Spleen (tissue), 11 donors: ENCODE measurements at regions not wholly inside any gene's neighbourhood (a gene's known extent, or its start where the extent isn't known, plus 50 kb on each side); places are given as distances from the start of the nearest gene placed in this dataset.
"Not testable (repeated sequence)": the region's sequence is repeated elsewhere in the genome, so short reads cannot be mapped to it uniquely, and the experiment has no call there.

Experiments used
- DNase-seq: peaks from one replicate; pipeline ENCODE4 v3.0.0-alpha.2; 2020
- H3K27ac ChIP-seq, 8 donors: fragments of 200-600 bp; sonication (generic) in 7 of 8; 1 replicate in 4 of 8; 2 replicates in 4 of 8; pipeline versions ENCODE4 v1.5.0 to v1.8.0; 2016 to 2021; ENCODE audit warnings: inconsistent platforms in 4 of 8, mild to moderate bottlenecking in 4 of 8, moderate library complexity in 1 of 8
- H3K27me3 ChIP-seq, 7 donors: fragments of 200-600 bp; sonication (generic) in 6 of 7; replicated peaks in 1 of 7; 1 replicate in 4 of 7; 2 replicates in 3 of 7; pipeline versions ENCODE4 v1.5.0 to v1.8.0; 2016 to 2021; ENCODE audit warnings: inconsistent platforms in 3 of 7, mild to moderate bottlenecking in 1 of 7
- H3K36me3 ChIP-seq, 6 donors: fragments of 200-600 bp; sonication (generic) in 5 of 6; 1 replicate in 4 of 6; 2 replicates in 2 of 6; pipeline versions ENCODE4 v1.5.0 to v1.8.0; 2016 to 2021; ENCODE audit warnings: inconsistent platforms in 2 of 6
- H3K4me1 ChIP-seq, 6 donors: fragments of 200-600 bp; sonication (generic) in 5 of 6; 1 replicate in 3 of 6; 2 replicates in 3 of 6; pipeline versions ENCODE4 v1.5.0 to v1.8.0; 2016 to 2021; ENCODE audit warnings: inconsistent platforms in 3 of 6
- H3K4me3 ChIP-seq, 8 donors: fragments of 200-600 bp; sonication (generic) in 7 of 8; 1 replicate in 4 of 8; 2 replicates in 4 of 8; pipeline versions ENCODE4 v1.5.0 to v1.8.0; 2016 to 2021; ENCODE audit warnings: inconsistent platforms in 4 of 8, mild to moderate bottlenecking in 4 of 8, moderate library complexity in 2 of 8
- H3K9me3 ChIP-seq, 8 donors: fragments of 200-600 bp; sonication (generic) in 7 of 8; 1 replicate in 4 of 8; 2 replicates in 4 of 8; pipeline versions ENCODE4 v1.5.0 to v1.8.0; 2016 to 2021; ENCODE audit warnings: inconsistent platforms in 4 of 8
- CTCF ChIP-seq, 11 experiments: fragments of 200-600 bp in 7 of 11; fragments of 450-650 bp in 4 of 11; sonication (generic) in 4 of 11; IDR thresholded peaks in 8 of 11; conservative IDR thresholded peaks in 3 of 11; 1 replicate in 7 of 11; 2 replicates in 4 of 11; pipeline versions ENCODE4 v1.4.0 to v1.8.0; 2016 to 2021; ENCODE audit warnings: antibody characterized with exemption in 11 of 11, inconsistent platforms in 4 of 11, mild to moderate bottlenecking in 1 of 11
- POLR2A ChIP-seq, 3 donors: fragments of 450-650 bp; IDR thresholded peaks; one replicate each; pipeline ENCODE4 v1.5.1; 2017; ENCODE audit warnings: antibody characterized with exemption in 3 of 3, mild to moderate bottlenecking in 1 of 3
- POLR2AphosphoS5 ChIP-seq, 3 donors: sonication (generic); formaldehyde crosslinking; IDR thresholded peaks; one replicate each; pipeline ENCODE4 v1.5.1; 2017; ENCODE audit warnings: antibody characterized with exemption in 3 of 3
- WGBS, 5 donors: extraction: QIAGEN DNeasy Blood & Tissue Kit in 3 of 5; methylation state at CpG; one replicate each; pipeline versions ENCODE4 v1.1.5 to v1.1.7; 2013 to 2018; 5-methylcytosine and 5-hydroxymethylcytosine counted together
- intact Hi-C: fragments of 100-400 bp; cut with DNase I; formaldehyde crosslinking; loops from one replicate; pipeline ENCODE4 v1.15.0; 2023; ENCODE audit warnings: low total_unique reads
- donor health status: healthy with polysubstance abuse.
- donor health status: DM: no; HTN: no; CAD: no; lungs with moderate emphysema.
- donor health status: DM: no; HTN: no; CAD: no.
- donor health status: Bipolar disorder and iron deficiency.
- donor health status: healthy.
- donor health status: DM: no; HTN: no; CAD: no.
- donor health status: DM: yes; HTN: yes; CAD: no.

- DNase-seq = no peak
- no peaks in the 10 kb centered on the region for H3K27me3 ChIP-seq
- no peaks in the 10 kb centered on the region for H3K4me1 ChIP-seq
- TF ChIP-seq POLR2AphosphoS5 (IDR thresholded peaks at IDR 0.05) = no peak
- no peak for TF ChIP-seq POLR2A (IDR thresholded peaks at IDR 0.05)
- TF ChIP-seq CTCF (IDR thresholded peaks at IDR 0.05 in 8 of 11, conservative IDR thresholded peaks at IDR 0.05 in 3 of 11) = no peak
- intact Hi-C loops = no loop called here
- peaks cover 0 to 8% (median 0%) of the 10 kb centered on the region in 8 donors for H3K9me3 ChIP-seq
- no peak overlapping the region for H3K4me3 ChIP-seq
- no peak overlapping the region for H3K27ac ChIP-seq
- no peaks in the 10 kb centered on the region for H3K36me3 ChIP-seq
- 85 to 97% (median 90%) methylated on average over 1 of the region's 1 CpG for WGBS, 5 donors
These were observed 389.1 kb upstream of the ANKRD30A start for GRCh38 chr10:36736311-36736710.

DNA sequence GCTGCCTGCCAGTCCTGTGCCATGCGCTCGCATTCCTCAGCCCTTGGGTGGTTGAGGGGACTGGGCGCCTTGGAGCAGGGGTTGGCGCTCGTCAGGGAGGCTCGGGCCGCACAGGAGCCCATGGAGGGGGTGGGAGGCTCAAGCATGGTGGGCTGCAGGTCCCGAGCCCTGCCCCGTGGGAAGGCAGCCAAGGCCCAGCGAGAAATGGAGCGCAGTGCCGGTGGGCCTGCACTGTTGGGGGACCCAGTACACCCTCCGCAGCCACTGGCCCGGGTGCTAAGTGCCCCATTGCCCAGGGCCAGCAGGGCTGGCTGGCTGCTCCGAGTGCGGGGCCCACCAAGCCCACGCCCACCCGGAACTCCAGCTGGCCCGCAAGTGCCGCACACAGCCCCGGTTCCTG is 390.8 kb upstream of the ANKRD30A start:
- H3K9me3 ChIP-seq, H3K4me3 ChIP-seq, intact Hi-C loops, H3K36me3 ChIP-seq, H3K4me1 ChIP-seq, H3K27me3 ChIP-seq, H3K27ac ChIP-seq: not testable (repeated sequence)
- WGBS, 5 donors = 94 to 97% (median 96%) methylated on average over 11 to 21 of the region's 21 CpGs; no CpG with 5 or more reads in 1 of the 5 donors
- peak; percentile 31 for DNase-seq

- WGBS, 5 donors = 81 to 97% (median 89%) methylated on average over 6 of the region's 6 CpGs
- H3K27me3 ChIP-seq = no peaks in the 10 kb centered on the region
- DNase-seq = no peak
These were observed 395.1 kb upstream of the ANKRD30A start for GRCh38 chr10:36730316-36730715.

DNA sequence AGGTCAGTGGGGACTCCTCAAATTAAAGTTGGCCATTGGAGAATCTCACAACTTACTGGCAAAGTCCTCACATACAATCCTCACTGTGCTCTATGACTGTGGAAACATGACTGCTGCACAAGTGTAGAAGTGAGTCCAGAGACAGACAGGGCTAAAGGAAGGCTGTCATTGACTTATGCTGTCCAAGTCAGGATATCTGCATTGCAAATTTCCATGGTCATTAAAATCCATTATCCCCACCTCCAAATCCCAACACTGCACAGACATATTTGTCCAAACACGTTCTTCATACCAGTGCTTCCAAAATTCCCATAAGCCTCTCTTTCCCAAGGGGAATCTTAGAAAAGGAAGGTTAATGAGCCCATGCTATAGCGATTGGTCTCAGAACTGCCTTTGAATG is 396.8 kb upstream of the ANKRD30A start:
- Histone ChIP-seq H3K27me3 (no peaks in the 10 kb centered on the region), H3K4me1 (no peaks in the 10 kb centered on the region), H3K4me3 (no peak overlapping the region), H3K27ac (no peak overlapping the region), H3K36me3 (no peaks in the 10 kb centered on the region), H3K9me3 (no peaks in the 10 kb centered on the region)
- intact Hi-C loops = no loop called here
- DNase-seq = no peak
- TF ChIP-seq POLR2AphosphoS5 (IDR thresholded peaks at IDR 0.05) (no peak), POLR2A (IDR thresholded peaks at IDR 0.05) (no peak), CTCF (IDR thresholded peaks at IDR 0.05 in 8 of 11, conservative IDR thresholded peaks at IDR 0.05 in 3 of 11) (no peak)
- 69 to 83% (median 77%) methylated on average over 2 of the region's 2 CpGs for WGBS, 5 donors

More at GRCh38 chr10:36730316-36730715, 395.1 kb upstream of the ANKRD30A start:
- Histone ChIP-seq H3K4me1 (no peaks in the 10 kb centered on the region), H3K4me3 (no peak overlapping the region), H3K36me3 (no peaks in the 10 kb centered on the region), H3K9me3 (peaks cover 0 to 4% (median 0%) of the 10 kb centered on the region in 8 donors), H3K27ac (no peak overlapping the region)
- TF ChIP-seq POLR2AphosphoS5 (IDR thresholded peaks at IDR 0.05) (no peak), CTCF (IDR thresholded peaks at IDR 0.05 in 8 of 11, conservative IDR thresholded peaks at IDR 0.05 in 3 of 11) (no peak), POLR2A (IDR thresholded peaks at IDR 0.05) (no peak)
- intact Hi-C loops = no loop called here
